ENCODE measurements at regions not wholly inside any gene's neighbourhood (a gene's known extent, or its start where the extent isn't known, plus 50 kb on each side); places are given as distances from the start of the nearest gene placed in this dataset.

DNA sequence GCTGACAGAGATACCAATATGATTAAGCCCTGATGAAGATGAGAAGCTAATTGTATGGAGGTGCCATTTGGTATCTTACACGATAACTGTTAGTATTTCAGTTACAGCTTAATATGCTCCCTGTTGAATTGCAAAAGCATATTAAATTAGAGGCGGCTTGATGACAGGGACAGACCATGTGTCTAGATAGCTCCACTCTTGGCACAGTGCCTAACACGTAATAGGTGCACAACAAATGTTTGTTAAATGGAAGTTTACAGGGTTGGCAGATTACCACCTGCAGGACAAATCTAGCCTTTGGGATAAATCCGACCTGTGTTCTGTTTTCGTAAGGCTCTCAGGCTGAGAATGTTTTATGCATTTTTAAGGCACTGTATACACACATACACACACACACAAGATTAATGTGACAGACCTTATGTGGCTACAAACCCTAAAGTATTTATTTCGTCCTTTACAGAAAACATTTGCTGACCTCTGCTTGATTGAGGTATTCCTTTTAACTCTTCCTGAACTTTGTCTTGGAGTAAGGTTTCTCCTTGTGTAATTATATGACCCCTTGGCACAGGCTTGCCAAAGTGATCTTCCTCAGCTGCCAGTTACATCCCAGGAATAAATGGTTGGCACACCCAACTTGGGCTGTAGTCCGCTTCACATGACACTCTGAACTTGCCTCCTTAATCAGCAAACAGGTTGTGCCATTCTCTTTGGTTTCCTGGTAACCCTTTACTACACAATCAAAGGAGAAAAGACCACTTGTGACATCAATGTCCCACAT is 348.9 kb downstream of the HRH4 start:
- in situ Hi-C loops (cut with MboI; ENCODE audit: low sequenced_read_pairs, unreplicated experiment), result no loop called here
- no peak for DNase-seq (ENCODE audit: low spot score)
- TF ChIP-seq, protein P1, sequence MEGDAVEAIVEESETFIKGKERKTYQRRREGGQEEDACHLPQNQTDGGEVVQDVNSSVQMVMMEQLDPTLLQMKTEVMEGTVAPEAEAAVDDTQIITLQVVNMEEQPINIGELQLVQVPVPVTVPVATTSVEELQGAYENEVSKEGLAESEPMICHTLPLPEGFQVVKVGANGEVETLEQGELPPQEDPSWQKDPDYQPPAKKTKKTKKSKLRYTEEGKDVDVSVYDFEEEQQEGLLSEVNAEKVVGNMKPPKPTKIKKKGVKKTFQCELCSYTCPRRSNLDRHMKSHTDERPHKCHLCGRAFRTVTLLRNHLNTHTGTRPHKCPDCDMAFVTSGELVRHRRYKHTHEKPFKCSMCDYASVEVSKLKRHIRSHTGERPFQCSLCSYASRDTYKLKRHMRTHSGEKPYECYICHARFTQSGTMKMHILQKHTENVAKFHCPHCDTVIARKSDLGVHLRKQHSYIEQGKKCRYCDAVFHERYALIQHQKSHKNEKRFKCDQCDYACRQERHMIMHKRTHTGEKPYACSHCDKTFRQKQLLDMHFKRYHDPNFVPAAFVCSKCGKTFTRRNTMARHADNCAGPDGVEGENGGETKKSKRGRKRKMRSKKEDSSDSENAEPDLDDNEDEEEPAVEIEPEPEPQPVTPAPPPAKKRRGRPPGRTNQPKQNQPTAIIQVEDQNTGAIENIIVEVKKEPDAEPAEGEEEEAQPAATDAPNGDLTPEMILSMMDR (IDR thresholded peaks at IDR 0.05; ENCODE audit: borderline replicate concordance, control extremely low read depth, extremely low read depth, insufficient read depth, missing control alignments), result no peak

DNA sequence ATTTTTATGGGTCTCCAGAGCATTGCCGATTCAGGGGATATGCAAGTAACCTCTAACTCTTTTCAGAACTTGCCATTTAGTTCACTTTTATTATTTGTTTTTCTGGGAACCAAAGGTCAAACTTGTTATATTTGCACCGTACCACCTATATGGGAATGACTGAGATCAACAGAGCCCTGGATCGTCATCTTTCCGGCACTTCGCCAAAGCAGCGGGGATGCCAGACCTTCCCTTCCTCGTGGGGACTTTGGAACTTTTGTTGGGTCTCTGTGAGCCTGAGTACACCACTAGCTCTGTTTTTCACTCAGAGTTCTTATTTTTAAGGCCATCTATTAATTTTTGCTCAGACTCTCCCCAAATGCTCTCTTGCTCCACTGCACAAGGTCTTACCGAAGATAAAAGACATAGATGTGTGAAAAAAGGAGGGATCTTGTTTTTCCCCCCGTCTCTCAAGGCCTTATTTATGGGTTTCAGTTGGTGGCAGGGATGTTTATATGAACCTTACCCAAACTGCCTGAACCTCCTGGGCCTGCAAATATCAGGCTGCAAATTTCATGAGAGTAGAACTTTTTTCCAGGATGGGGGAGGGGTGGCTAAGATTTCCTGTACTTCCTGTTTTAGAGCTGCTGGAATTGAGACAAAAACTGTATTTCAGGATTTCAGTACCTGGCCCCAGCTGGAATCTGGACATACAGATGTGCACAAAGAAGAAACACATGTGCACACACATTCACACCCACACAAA is 350.3 kb downstream of the HRH4 start:
- no peak for DNase-seq (ENCODE audit: low spot score)
- TF ChIP-seq, protein P1 (IDR thresholded peaks at IDR 0.05; ENCODE audit: borderline replicate concordance, control extremely low read depth, extremely low read depth, insufficient read depth, missing control alignments), result no peak
- in situ Hi-C loops (cut with MboI; ENCODE audit: low sequenced_read_pairs, unreplicated experiment), result no loop called here

DNA sequence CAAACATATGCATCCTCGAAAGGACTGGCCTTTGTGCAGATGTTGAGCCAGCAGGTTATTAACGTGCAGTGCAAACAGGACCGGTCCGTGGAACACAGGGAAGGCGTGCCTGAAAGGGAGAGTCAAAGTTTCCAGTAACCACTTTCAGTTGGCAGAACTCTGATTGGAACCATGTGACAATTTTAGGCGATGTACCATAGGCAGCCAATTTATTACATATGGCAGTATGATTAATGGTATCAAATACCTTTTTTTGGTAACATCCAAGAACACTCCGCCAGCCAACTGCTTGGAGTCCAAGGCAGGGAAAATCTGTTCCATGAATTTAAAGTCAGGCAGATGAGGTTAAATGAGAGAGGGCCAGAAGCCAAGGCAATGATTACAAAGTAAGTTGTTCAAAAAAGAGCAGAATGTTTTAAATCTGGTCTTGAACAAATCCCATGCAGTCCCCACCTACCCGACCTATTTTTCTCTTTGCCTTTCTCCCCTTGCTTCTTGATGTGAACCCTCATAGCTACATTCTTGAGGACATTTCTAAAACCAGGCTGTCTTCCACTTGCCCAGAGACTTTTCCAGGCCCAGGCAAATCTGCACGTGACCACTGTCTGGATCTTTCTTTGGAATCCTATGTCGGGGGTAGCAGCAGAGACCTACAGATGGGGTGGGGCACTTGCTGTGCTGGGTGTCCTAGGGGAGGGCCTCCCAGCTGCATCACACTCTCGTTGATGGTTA is 351.7 kb downstream of the HRH4 start:
- in situ Hi-C loops (cut with MboI; ENCODE audit: low sequenced_read_pairs, unreplicated experiment), result no loop called here
- DNase-seq (ENCODE audit: low spot score), result no peak
- TF ChIP-seq, protein P1 (IDR thresholded peaks at IDR 0.05; ENCODE audit: borderline replicate concordance, control extremely low read depth, extremely low read depth, insufficient read depth, missing control alignments), result no peak

DNA sequence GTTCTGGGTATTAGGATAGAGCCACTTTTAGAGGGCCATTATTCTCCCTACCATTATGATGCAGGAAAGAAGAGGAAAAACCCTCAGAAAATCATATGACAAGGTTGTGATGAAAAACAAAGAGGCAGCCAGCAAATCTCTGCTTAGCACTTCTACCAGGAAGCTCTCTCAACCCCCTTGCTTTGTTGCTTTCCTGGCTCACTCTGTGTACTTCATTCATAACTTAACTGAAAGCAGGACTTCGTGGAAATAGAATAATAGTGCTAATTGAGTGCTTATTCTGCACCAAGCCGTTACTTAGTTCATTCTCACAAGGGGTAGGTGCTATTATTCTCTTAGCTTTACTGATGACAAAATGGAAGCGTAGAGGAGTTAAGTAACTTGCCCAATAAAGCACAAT is 354.1 kb downstream of the HRH4 start:
- in situ Hi-C loops (cut with MboI; ENCODE audit: low sequenced_read_pairs, unreplicated experiment), result no loop called here
- TF ChIP-seq, protein P1 (IDR thresholded peaks at IDR 0.05; ENCODE audit: borderline replicate concordance, control extremely low read depth, extremely low read depth, insufficient read depth, missing control alignments), result no peak
- no peak for DNase-seq (ENCODE audit: low spot score)

DNA sequence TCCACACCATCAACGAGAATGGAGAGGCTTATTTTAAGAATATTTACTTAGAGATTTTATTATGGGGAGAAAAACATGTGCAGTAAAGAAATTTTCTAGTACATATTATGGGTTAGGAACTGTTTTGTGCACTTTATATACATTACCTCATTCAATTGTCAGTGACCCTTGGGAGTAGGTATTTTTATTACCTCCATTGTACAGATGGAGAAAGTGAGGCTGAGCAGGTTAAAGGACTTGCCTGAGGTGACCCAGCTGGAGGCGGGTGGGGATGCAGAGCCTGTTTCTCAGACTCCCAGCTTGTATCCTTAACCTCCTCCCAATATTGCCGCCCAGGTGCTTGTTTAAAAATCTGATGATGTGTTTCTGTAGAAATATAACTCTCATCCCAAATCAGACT is 356.7 kb downstream of the HRH4 start:
- in situ Hi-C loops (cut with MboI; ENCODE audit: low sequenced_read_pairs, unreplicated experiment), result no loop called here
- no peak for DNase-seq (ENCODE audit: low spot score)
- TF ChIP-seq, protein P1 (IDR thresholded peaks at IDR 0.05; ENCODE audit: borderline replicate concordance, control extremely low read depth, extremely low read depth, insufficient read depth, missing control alignments), result no peak

DNA sequence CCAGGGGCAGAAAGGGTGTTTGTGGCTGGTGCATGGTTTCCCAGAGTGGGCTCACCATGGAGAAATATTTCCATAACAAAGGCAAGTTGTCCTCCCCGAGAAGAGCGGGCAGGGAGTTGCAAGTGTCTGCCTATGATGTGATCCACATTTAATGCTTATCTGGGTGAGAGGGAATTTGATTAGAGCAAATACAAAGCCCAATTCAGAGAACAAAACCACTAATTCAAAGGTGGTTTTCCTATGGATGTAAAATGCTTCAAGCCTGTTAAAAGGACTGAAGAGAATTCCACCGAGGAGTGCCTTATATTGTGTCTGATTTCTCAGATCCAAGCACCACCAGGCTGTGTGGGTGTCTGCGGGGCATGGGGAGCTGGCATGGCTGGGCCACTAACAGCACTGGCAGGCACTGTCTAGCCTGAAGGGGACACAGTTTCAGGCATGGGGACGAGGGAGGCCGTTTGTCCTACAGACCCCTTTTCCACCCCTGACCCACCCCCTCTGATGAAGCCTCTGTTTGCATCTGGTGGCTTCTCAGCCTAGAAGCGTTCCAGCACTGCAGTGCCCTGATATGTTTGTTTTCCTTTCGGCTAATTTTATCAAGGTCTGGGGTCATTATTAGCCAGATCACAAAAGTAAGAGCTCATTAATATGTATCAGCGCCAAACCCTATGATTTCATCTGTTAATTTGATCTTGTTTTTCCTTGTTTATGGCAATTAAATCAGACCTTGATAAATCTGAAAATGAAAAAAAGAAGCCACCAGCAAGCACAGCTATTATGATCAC is 357.3 kb downstream of the HRH4 start:
- in situ Hi-C loops (cut with MboI; ENCODE audit: low sequenced_read_pairs, unreplicated experiment), result no loop called here

More for the DNA sequence above, 357.3 kb downstream of the HRH4 start:
- no peak for DNase-seq (ENCODE audit: low spot score)
- TF ChIP-seq, protein P1 (IDR thresholded peaks at IDR 0.05; ENCODE audit: borderline replicate concordance, control extremely low read depth, extremely low read depth, insufficient read depth, missing control alignments), result no peak

Data from GM13976 (cell line).